Choroid plexus epithelial cell (primary cell): ENCODE measurements at regions not wholly inside any gene's neighbourhood (a gene's known extent, or its start where the extent isn't known, plus 50 kb on each side); places are given as distances from the start of the nearest gene placed in this dataset.

Source experiments
- DNase-seq: peaks from one replicate; pipeline ENCODE4 v3.0.0-alpha.2; 2010; ENCODE audit warnings: low read depth
- H3K4me3 ChIP-seq: 2 replicates; pipeline ENCODE4 v1.5.1; 2011; ENCODE audit warnings: low read depth, mild to moderate bottlenecking, control low read depth, low read length, moderate library complexity
- CTCF ChIP-seq: conservative IDR thresholded peaks from 2 replicates; pipeline ENCODE4 v1.5.1; 2011; ENCODE audit warnings: low read depth, mild to moderate bottlenecking, control low read depth, inconsistent platforms, low read length, moderate library complexity

GRCh38 chr18:56199580-56200330 is 438.6 kb downstream of the TXNL1 start:
- H3K4me3 ChIP-seq = no peak overlapping the region
- no peak for TF ChIP-seq CTCF
- DNase-seq = no peak

GRCh38 chr18:56197241-56197859 is 441.0 kb downstream of the TXNL1 start:
- H3K4me3 ChIP-seq = no peak overlapping the region
- DNase-seq = no peak
- no peak for TF ChIP-seq CTCF

GRCh38 chr18:56196495-56197225 is 441.7 kb downstream of the TXNL1 start:
- peak; percentile 39 for DNase-seq
- H3K4me3 ChIP-seq = no peak overlapping the region

GRCh38 chr18:56191334-56191733 is 447.1 kb downstream of the TXNL1 start:
- no peak overlapping the region for H3K4me3 ChIP-seq
- DNase-seq = no peak
- TF ChIP-seq CTCF = no peak

More at GRCh38 chr18:56196495-56197225, 441.7 kb downstream of the TXNL1 start:
- TF ChIP-seq CTCF = no peak

- no peak overlapping the region for H3K4me3 ChIP-seq
These were observed 448.8 kb downstream of the TXNL1 start for GRCh38 chr18:56189615-56190014.

More at GRCh38 chr18:56189615-56190014, 448.8 kb downstream of the TXNL1 start:
- TF ChIP-seq CTCF = no peak
- DNase-seq = no peak
